GM13976 (cell line): ENCODE measurements at regions not wholly inside any gene's neighbourhood (a gene's known extent, or its start where the extent isn't known, plus 50 kb on each side); places are given as distances from the start of the nearest gene placed in this dataset.

Experiments used
- DNase-seq: peaks from one replicate; pipeline ENCODE4 v3.0.0; 2012; ENCODE audit warnings: low spot score
- in situ Hi-C: fragments of 300-500 bp; cut with MboI; formaldehyde crosslinking; loops from one replicate; pipeline ENCODE4 v1.12.0; 2022; ENCODE audit warnings: low sequenced_read_pairs, mixed read lengths, inconsistent platforms; ENCODE audit not compliant: unreplicated experiment
- TF ChIP-seq, protein P1 (sequence below): IDR thresholded peaks from 2 replicates; pipeline ENCODE4 v1.5.1; 2012; ENCODE audit warnings: borderline replicate concordance, mild to moderate bottlenecking; ENCODE audit not compliant: insufficient read depth; ENCODE audit errors: extremely low read depth, missing control alignments, control extremely low read depth

- no peak for DNase-seq
- in situ Hi-C loops, result no loop called here
These were observed 59.5 kb downstream of the FZD1 start for GRCh38 chr7:91323626-91324158.

GRCh38 chr7:91324663-91325062, 60.4 kb downstream of the FZD1 start:
- in situ Hi-C loops, result no loop called here

More at GRCh38 chr7:91323626-91324158, 59.5 kb downstream of the FZD1 start:
- TF ChIP-seq, protein P1, sequence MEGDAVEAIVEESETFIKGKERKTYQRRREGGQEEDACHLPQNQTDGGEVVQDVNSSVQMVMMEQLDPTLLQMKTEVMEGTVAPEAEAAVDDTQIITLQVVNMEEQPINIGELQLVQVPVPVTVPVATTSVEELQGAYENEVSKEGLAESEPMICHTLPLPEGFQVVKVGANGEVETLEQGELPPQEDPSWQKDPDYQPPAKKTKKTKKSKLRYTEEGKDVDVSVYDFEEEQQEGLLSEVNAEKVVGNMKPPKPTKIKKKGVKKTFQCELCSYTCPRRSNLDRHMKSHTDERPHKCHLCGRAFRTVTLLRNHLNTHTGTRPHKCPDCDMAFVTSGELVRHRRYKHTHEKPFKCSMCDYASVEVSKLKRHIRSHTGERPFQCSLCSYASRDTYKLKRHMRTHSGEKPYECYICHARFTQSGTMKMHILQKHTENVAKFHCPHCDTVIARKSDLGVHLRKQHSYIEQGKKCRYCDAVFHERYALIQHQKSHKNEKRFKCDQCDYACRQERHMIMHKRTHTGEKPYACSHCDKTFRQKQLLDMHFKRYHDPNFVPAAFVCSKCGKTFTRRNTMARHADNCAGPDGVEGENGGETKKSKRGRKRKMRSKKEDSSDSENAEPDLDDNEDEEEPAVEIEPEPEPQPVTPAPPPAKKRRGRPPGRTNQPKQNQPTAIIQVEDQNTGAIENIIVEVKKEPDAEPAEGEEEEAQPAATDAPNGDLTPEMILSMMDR, result no peak

GRCh38 chr7:91325726-91326125, 61.5 kb downstream of the FZD1 start:
- in situ Hi-C loops, result no loop called here
- DNase-seq, result no peak
- TF ChIP-seq, protein P1, result no peak

More at GRCh38 chr7:91324663-91325062, 60.4 kb downstream of the FZD1 start:
- TF ChIP-seq, protein P1, result no peak
- no peak for DNase-seq

DNA sequence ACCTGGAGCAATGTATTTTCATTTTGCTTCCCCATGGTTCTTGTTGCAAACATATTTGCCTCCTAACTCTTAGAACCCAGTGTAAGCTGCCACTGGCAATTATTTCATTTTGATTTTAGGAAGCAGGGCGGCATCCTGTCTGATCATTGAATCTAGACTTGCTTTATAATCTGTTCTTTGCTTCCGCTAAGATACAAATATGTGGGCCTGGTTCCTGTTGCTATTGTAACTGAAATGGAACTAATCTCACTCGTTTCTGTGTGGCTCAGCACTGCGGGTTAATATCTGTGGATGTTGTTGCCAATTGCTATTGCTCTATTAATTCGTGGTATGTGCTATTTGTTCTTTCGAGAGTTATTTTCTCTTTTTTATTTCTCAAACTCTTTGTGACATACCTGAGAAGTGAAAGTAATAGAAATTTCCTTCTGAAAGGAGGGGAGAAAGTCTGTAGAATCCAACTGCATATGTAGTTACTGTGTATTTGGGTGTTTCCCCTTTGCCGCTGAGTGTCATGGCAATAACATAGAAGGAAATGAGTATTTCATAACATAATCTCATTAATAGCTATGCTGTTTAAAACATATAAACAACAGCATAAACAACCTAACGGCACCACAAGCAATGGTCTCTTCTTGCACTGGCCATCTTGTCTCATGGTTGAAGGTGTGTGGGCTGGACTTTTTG, 62.4 kb downstream of the FZD1 start:
- TF ChIP-seq, protein P1, result no peak
- no peak for DNase-seq
- in situ Hi-C loops, result no loop called here

- DNase-seq, result no peak
- in situ Hi-C loops, result no loop called here
- TF ChIP-seq, protein P1, result no peak
These were observed 63.1 kb downstream of the FZD1 start for GRCh38 chr7:91327346-91327745.

- DNase-seq, result no peak
- TF ChIP-seq, protein P1, result no peak
- in situ Hi-C loops, result no loop called here
These were observed 65.3 kb downstream of the FZD1 start for GRCh38 chr7:91329571-91329970.
